GM23338 (cell line): ENCODE measurements at regions not wholly inside any gene's neighbourhood (a gene's known extent, or its start where the extent isn't known, plus 50 kb on each side); places are given as distances from the start of the nearest gene placed in this dataset.

Experiments used
- ATAC-seq: fragments of 200-7000 bp; cut with Tn5 transposase; 3 replicates; pipeline ENCODE4 v1.9.1; 2020
- DNase-seq: peaks from one replicate; pipeline ENCODE4 v3.0.0-alpha.2; 2015; ENCODE audit warnings: low spot score
- H2AFZ ChIP-seq: fragments of 200-600 bp; sonication (generic); 2 replicates; pipeline ENCODE4 v1.8.0; 2016; ENCODE audit warnings: antibody characterized with exemption, mild to moderate bottlenecking, moderate library complexity
- H3F3A ChIP-seq: fragments of 200-600 bp; sonication (generic); replicated peaks from 2 replicates; pipeline ENCODE4 v1.8.0; 2017; ENCODE audit warnings: antibody characterized with exemption, mixed run types, low read depth
- H3K27ac ChIP-seq: fragments of 200-600 bp; sonication (generic); 2 replicates; pipeline ENCODE4 v1.6.1; 2016; ENCODE audit warnings: low read depth
- H3K27me3 ChIP-seq: fragments of 200-600 bp; sonication (generic); 2 replicates; pipeline ENCODE4 v1.8.0; 2016; ENCODE audit warnings: mild to moderate bottlenecking, mixed run types, moderate library complexity; ENCODE audit not compliant: insufficient read depth
- H3K36me3 ChIP-seq: fragments of 200-600 bp; sonication (generic); 2 replicates; pipeline ENCODE4 v1.8.0; 2016; ENCODE audit warnings: mild to moderate bottlenecking; ENCODE audit not compliant: insufficient read depth
- H3K4me1 ChIP-seq: fragments of 200-600 bp; sonication (generic); 2 replicates; pipeline ENCODE4 v1.8.0; 2016; ENCODE audit warnings: mild to moderate bottlenecking, moderate library complexity; ENCODE audit not compliant: insufficient read depth
- H3K4me2 ChIP-seq: fragments of 200-600 bp; sonication (generic); 2 replicates; pipeline ENCODE4 v1.7.1; 2017; ENCODE audit warnings: mixed run types
- H3K4me3 ChIP-seq: fragments of 200-600 bp; sonication (generic); 2 replicates; pipeline ENCODE4 v1.6.1; 2016; ENCODE audit warnings: mixed run types
- H3K79me2 ChIP-seq: fragments of 200-600 bp; sonication (generic); replicated peaks from 2 replicates; pipeline ENCODE4 v1.8.0; 2017; ENCODE audit warnings: mild to moderate bottlenecking; ENCODE audit not compliant: insufficient read depth
- H3K9me2 ChIP-seq: fragments of 200-600 bp; sonication (generic); 2 replicates; pipeline ENCODE4 v1.8.0; 2017; ENCODE audit not compliant: insufficient read depth
- H4K20me1 ChIP-seq: fragments of 200-600 bp; sonication (generic); replicated peaks from 2 replicates; pipeline ENCODE4 v1.8.0; 2017; ENCODE audit warnings: mild to moderate bottlenecking; ENCODE audit not compliant: insufficient read depth
- H3K27ac Mint-ChIP-seq: 2 replicates; pipeline ENCODE4 v1.8.0; 2020; ENCODE audit warnings: inconsistent platforms, mild to moderate bottlenecking, moderate library complexity, mixed read lengths
- H3K27me3 Mint-ChIP-seq: 3 replicates; pipeline ENCODE4 v1.8.0; 2022; ENCODE audit warnings: low read depth, mild to moderate bottlenecking, moderate library complexity, mixed read lengths, inconsistent platforms; ENCODE audit not compliant: insufficient read depth, poor library complexity
- H3K36me3 Mint-ChIP-seq: 3 replicates; pipeline ENCODE4 v1.8.0; 2021; ENCODE audit warnings: low read depth, mild to moderate bottlenecking, inconsistent platforms, moderate library complexity, mixed read lengths
- H3K4me1 Mint-ChIP-seq: 3 replicates; pipeline ENCODE4 v1.8.0; 2020; ENCODE audit warnings: mild to moderate bottlenecking, inconsistent platforms, mixed read lengths
- H3K4me3 Mint-ChIP-seq: 3 replicates; pipeline ENCODE4 v1.8.0; 2021; ENCODE audit warnings: moderate library complexity, mild to moderate bottlenecking, inconsistent platforms, mixed read lengths
- H3K9me3 Mint-ChIP-seq: 3 replicates; pipeline ENCODE4 v1.8.0; 2020; ENCODE audit warnings: moderate library complexity, mild to moderate bottlenecking, inconsistent platforms, mixed read lengths
- CREB1 ChIP-seq: fragments of 250-450 bp; sonication (Bioruptor Pico); IDR thresholded peaks from 2 replicates; pipeline ENCODE4 v1.5.0; 2020; ENCODE audit warnings: low read depth, mild to moderate bottlenecking, moderate library complexity
- CTCF ChIP-seq, 2 experiments: fragments of 200-600 bp in 1 of 2; sonication (generic) in 1 of 2; conservative IDR thresholded peaks; 2 replicates each; pipeline versions ENCODE4 v1.5.1 to v1.6.1; 2016 to 2017; ENCODE audit warnings: antibody characterized with exemption in 2 of 2, low read depth in 2 of 2, mild to moderate bottlenecking in 2 of 2, moderate library complexity in 1 of 2
- ETS1 ChIP-seq: IDR thresholded peaks from 2 replicates; pipeline ENCODE4 v1.6.1; 2016; ENCODE audit warnings: antibody characterized with exemption
- EZH2 ChIP-seq: fragments of 200-600 bp; sonication (generic); IDR thresholded peaks from one replicate; pipeline ENCODE4 v1.8.0; 2017; ENCODE audit warnings: antibody characterized with exemption, mild to moderate bottlenecking, low read depth; ENCODE audit not compliant: unreplicated experiment
- EZH2phosphoT487 ChIP-seq: fragments of 200-600 bp; sonication (generic); IDR thresholded peaks from one replicate; pipeline ENCODE4 v1.8.1; 2018; ENCODE audit warnings: antibody characterized with exemption; ENCODE audit not compliant: unreplicated experiment
- JUNB ChIP-seq: IDR thresholded peaks from one replicate; pipeline ENCODE4 v1.6.1; 2016; ENCODE audit warnings: antibody characterized with exemption; ENCODE audit not compliant: unreplicated experiment
- NANOG ChIP-seq: IDR thresholded peaks from 2 replicates; pipeline ENCODE4 v1.6.1; 2016; ENCODE audit warnings: antibody characterized with exemption, borderline replicate concordance
- POLR2AphosphoS5 ChIP-seq: IDR thresholded peaks from 2 replicates; pipeline ENCODE4 v1.6.1; 2016; ENCODE audit warnings: antibody characterized with exemption, low read depth
- REST ChIP-seq: IDR thresholded peaks from one replicate; pipeline ENCODE4 v1.6.1; 2018; ENCODE audit warnings: antibody characterized with exemption; ENCODE audit not compliant: unreplicated experiment
- STAT1 ChIP-seq: IDR thresholded peaks from one replicate; pipeline ENCODE4 v1.6.1; 2016; ENCODE audit warnings: antibody characterized with exemption; ENCODE audit not compliant: unreplicated experiment
- ZNF114 ChIP-seq: fragments of 250-450 bp; sonication (Bioruptor Pico); IDR thresholded peaks from 2 replicates; pipeline ENCODE4 v1.5.0; 2020; ENCODE audit warnings: mild to moderate bottlenecking, moderate library complexity
- ZNF331 ChIP-seq: fragments of 250-450 bp; sonication (Bioruptor Pico); IDR thresholded peaks from 2 replicates; pipeline ENCODE4 v1.5.0; 2020; ENCODE audit warnings: low read depth, mild to moderate bottlenecking, moderate library complexity

- TF ChIP-seq ETS1 (no peak), EZH2phosphoT487 (no peak), JUNB (no peak), REST (no peak), STAT1 (no peak)
These were observed 141.2 kb upstream of the TLE3 start (continued) for GRCh38 chr15:70238917-70239316.

DNA sequence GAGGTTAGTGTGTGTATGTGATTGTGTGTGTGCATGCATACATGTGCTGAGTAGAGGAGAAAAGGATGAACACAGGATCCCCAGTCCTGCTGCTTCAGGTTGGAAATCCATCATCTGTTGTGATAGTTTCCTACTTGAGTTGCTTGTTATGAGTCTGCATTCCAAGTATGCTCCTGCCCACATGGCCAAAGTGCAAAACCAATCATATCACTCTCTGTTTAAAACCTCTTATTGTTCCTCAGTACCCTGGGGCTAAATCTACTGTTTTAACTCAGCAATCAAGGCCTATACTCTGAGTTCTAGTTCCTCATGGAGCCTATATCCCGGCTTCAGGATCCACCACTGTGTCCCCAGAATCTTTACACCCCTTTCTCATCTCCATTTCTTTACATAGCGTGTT lies 139.9 kb upstream of the TLE3 start:
- Histone ChIP-seq H3K79me2 (no peaks in the 10 kb centered on the region), H3K4me3 (no peak overlapping the region), H3K36me3 (no peaks in the 10 kb centered on the region), H3F3A (no peaks in the 10 kb centered on the region), H3K4me2 (no peak overlapping the region), H2AFZ (no peak overlapping the region), H3K9me2 (0 out of 2 replicates have a peak, but pooled peaks cover 3% of the 10 kb centered on the region), H3K27me3 (no peaks in the 10 kb centered on the region), H4K20me1 (no peaks in the 10 kb centered on the region), H3K4me1 (no peaks in the 10 kb centered on the region), H3K27ac (no peak overlapping the region)
- no peaks in the 10 kb centered on the region for H3K4me1 Mint-ChIP-seq
- DNase-seq (no peak), ATAC-seq (no peak)
- no peaks in the 10 kb centered on the region for H3K27me3 Mint-ChIP-seq
- H3K36me3 Mint-ChIP-seq = peaks cover 5% of the 10 kb centered on the region; the same call in 2 of the 3 replicates
- no peak overlapping the region for H3K4me3 Mint-ChIP-seq
- H3K9me3 Mint-ChIP-seq = peaks cover 5% of the 10 kb centered on the region
- H3K27ac Mint-ChIP-seq = no peak overlapping the region
- TF ChIP-seq ETS1 (no peak), ZNF114 (CRISPR knock-in tag) (no peak), EZH2 (no peak), STAT1 (no peak), EZH2phosphoT487 (no peak), POLR2AphosphoS5 (no peak), ZNF331 (CRISPR knock-in tag) (no peak), REST (no peak), NANOG (no peak), CTCF (conservative IDR thresholded peaks at IDR 0.05; ENCODE audit: low read depth in 2 of 2) (no peak), CREB1 (no peak)
